NCI-H446 treated with DMSO at 0.1 percent for 48 hours (cell line): ENCODE measurements at regions not wholly inside any gene's neighbourhood (a gene's known extent, or its start where the extent isn't known, plus 50 kb on each side); places are given as distances from the start of the nearest gene placed in this dataset.

Experiments used
- DNase-seq: peaks from one replicate; lab custom pipeline; 2025; lab: John Stamatoyannopoulos, UW

DNA sequence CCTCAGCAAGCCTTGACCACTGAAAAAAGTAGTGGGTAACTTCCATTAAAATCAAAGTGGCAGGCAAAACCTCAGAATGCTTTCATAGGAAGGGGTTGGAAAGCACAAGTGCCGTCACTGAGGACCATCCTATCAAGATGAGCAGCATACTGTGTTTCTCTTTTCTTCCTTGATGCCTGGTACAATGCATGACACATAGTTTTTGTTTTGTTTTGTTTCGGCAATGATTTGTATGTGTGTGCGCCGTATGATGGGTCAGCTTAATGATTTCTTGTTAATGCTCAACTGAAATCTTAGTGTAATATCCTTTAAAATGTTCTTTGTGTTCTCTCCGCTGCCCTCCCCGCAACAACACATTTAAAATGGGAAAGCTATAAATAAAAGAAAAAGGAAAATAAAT is 476.4 kb upstream of the KCNMB2 start:
- no peak for DNase-seq

- DNase-seq, result peak; percentile 9
These were observed 475.8 kb upstream of the KCNMB2 start for GRCh38 chr3:178060407-178060806.

GRCh38 chr3:178062126-178062525 is 474.1 kb upstream of the KCNMB2 start:
- no peak for DNase-seq

DNA sequence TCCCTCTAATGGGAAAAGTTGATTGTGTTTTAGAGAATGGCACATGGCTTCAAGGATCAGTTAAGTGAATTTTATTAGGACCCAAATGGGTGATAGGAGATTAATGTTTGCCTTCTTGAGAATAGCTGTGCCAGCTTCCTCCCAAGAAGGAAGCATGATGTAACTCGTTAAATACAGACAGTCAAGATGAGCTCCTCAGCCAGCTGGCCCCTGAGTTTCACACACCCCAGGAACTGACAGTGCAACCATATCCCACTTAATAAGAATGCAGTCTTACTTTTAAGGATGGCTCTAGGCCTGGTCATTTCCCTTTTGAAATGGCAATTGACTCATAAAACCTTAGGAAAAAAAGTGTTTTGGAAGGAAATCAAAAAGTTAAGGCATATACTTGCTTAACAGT is 472.8 kb upstream of the KCNMB2 start:
- no peak for DNase-seq

DNA sequence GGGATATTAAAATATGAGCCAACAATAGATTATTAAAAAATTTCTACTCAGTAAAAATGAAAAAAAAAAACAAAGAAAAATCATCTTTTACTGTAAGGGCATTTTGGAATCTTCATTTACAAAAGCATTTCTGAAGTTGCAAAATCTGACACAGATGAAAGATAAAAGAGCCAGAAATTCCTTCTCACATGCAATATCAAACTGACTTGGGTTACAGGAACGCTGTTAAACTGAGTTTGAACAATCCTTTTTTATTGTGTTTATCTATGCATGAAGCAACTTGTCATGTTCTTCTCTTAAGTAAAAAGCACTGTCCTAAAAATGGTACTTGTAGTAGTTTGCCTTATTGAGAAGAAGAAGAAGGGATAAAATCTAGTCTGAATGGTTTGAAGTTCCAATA is 468.5 kb upstream of the KCNMB2 start:
- no peak for DNase-seq

DNA sequence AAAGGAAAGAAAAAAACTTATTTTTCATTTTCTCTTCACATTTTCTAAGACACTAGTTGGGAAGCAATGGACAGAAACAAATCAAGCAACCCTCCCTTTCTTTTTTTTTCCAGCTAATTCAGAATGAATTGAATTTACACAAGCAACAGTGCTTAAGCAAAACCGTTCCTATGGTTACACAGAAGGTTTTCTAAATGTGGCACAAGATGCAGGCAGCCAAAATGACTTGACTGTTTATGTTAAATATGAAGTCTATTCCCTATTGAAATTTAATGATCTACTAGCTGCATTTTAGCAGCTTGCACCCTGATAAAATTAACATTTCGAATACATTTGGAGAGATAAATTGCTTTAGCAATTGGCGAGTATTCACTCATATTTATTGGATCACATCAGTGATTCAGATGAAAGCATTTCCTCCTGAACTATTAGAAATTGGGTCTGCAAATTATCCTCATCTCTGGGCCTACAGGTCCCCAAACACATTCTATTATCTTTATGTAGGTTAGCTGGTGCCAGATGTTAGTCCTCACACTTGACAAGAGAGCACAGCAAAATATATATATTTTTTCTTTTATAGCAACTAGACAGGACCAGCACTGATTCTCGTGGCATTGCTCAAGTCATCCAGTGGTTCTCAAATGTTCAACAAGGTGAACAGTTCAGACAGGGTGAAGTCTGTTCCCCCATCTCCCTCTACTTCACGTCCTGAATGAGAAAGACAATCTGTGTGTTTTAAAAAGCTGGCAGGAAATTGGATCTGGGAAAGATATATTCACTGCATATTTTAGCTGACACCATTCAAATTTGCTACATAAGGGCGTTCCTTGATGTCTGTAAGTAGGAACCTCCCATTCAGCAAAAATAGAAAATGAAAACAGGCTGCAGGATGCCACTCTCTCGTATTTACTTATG is 463.6 kb upstream of the KCNMB2 start:
- peak; percentile 53 for DNase-seq

- no peak for DNase-seq
These were observed 462.9 kb upstream of the KCNMB2 start for GRCh38 chr3:178073366-178073765.

DNA sequence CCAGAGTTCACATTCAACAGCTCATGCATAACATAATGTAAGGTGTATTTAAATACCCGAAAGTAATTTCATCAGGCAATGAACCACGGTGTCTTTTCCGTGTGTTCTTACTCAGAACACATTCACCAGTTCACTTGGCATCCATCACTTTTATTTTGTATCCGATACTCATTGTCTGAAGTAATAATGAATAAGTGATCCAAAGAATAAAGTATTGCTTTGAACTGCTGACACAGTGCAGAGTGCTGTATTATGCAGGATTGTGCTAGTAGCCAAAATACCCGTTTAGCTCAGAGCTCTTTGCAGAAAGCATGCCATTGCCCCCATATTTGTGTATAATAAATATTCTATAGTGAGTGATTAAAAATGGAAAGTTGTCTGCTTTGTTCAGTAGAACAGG is 460.9 kb upstream of the KCNMB2 start:
- DNase-seq, result no peak

- DNase-seq, result no peak
These were observed 457.3 kb upstream of the KCNMB2 start for GRCh38 chr3:178078953-178079352.

- DNase-seq, result no peak
These were observed 456.3 kb upstream of the KCNMB2 start for GRCh38 chr3:178079966-178080365.

- DNase-seq, result no peak
These were observed 453.8 kb upstream of the KCNMB2 start for GRCh38 chr3:178082326-178082906.

DNA sequence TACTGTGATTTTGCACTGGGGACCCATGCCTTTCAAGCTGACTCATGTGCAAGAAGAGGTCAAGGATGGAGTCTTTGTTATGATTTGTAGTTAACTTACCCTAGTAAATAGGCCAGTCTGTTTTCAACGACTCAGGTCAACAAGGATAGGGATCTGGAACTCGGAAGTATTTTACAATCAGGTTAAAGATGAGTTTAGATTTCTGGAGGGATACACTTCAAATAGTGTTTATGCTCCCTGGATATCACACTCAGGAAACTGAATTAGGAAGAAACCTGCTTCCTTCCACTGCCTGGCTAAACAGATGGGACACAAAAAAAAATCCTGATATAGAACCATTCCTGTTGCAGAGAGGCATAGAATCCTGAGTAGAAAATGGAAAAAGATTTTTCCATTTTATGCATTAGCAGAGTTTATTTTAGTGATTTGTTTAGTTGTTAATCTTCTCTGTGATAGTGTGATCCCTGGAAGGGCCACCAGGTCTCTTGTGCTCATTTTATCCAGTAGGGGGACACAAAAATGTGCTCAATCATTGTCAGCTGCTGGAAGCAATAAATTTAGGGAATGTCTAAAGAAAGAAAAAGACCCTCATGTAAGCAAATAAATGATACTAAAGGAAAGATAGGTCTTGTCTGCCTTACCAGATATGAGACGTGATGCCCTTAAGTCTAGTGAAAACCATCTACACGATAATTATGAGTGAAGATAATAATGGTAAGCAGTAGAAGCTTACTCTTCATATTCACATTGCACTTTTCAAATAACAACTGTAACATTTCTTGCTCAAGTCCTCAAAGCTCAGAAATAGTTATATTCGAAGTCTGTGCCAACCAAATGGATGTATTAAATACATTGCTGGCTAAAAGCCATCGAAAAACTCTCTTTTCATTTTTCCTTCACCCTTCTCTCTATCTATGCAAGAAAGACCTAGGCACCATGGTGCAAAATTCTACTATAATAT is 452.1 kb upstream of the KCNMB2 start:
- DNase-seq, result peak; percentile 78

DNA sequence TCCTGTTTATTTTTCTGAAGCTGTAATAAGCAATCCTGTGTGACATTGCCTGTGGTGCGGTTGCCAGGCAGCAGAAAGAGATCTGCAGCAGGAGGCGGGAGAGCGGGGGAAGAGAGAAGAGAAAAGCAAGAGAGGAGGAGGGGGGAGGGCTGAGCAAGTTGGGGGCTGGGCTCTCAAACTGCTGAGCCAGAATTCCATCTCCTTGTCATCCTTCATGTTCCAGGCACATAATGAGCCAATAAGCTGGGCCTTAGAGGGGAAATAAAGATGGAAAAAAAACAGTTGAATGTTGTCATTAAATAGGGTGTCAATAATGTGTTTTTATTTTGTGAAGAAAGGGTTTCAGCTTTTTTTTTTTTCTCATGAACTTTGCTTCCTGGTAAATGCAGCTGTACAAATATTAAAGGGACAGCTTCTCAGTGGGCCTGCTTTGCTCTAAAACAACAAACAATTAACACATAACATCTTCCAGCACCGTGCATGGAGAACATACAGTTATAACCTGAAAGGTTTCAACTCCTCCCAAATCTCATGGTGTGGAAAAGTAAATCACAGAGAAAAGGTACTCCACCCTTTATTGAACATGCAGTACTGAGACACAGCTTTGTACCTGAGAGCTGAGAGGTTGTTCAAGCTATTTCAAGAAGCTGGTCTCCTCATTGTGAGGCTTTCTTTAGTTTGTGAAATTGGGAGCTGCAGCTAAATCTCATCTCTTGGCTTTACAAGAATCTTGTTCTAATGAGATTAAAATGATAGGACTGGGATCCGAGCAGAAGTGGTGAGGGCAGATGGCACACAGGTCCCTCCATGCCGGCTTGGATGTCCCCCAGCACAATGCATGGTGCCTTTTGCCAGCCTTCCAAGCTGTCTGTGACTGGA is 451.1 kb upstream of the KCNMB2 start:
- DNase-seq, result peak; percentile 91

- DNase-seq, result no peak
These were observed 450.5 kb upstream of the KCNMB2 start for GRCh38 chr3:178085817-178086123.

GRCh38 chr3:178086144-178086825 is 450.0 kb upstream of the KCNMB2 start:
- no peak for DNase-seq

DNA sequence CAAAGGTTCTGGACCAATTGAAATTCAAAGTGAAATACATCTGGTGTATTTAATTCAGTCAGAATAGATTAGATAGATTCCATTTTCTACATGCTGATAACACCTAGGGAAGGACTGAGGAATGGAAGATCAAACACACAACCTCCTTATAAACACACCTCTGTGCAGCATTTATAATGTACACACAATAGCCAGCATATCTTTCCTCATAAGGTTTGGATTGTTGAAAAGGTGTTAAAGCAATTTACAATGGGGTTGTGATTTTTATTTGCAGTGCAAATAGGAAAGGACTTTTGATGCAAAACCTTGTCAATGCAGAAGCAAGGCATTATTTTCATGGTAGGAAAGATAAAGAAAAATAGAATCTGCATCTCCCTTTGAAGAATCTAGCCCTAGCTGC is 448.9 kb upstream of the KCNMB2 start:
- DNase-seq, result no peak

DNA sequence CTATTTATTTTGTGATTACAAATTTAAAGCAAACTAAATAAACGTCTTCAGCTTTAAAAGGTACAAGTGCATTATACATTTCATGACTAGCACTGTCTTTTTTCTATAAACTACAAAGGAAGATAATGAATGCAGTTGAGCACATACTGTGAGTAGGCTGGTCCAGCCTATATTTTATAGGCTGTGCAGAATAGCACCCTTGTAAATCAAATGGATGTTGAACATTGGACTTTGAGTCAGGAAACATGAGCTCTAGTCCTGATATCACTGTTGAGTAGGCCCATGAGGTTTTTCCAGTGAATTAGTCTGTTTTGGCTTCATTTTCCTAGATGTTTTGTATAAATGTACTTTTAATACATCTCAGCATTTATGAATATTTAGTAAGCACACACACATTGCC is 447.3 kb upstream of the KCNMB2 start:
- DNase-seq, result no peak

GRCh38 chr3:178090899-178091298 is 445.3 kb upstream of the KCNMB2 start:
- no peak for DNase-seq

GRCh38 chr3:178095522-178095921 is 440.7 kb upstream of the KCNMB2 start:
- DNase-seq, result no peak

DNA sequence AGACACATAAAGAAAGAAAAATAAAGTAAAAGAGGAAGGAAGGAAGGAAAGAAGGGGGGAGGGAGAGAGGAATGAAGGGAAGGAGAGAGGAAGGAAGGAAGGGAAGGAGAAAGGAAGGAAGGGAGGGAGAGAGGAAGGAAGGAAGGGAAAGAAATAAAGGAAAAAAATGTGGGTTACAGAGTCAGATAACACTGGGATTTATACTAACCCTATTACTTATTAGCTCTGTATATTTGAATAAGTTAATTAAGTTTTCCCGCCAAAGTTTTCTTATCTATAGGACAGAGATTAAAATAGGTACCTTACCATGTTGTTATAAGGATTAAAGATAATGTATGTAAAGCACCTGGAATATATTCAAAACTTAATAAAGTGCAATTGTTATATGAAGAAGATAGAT is 439.3 kb upstream of the KCNMB2 start:
- DNase-seq, result no peak

DNA sequence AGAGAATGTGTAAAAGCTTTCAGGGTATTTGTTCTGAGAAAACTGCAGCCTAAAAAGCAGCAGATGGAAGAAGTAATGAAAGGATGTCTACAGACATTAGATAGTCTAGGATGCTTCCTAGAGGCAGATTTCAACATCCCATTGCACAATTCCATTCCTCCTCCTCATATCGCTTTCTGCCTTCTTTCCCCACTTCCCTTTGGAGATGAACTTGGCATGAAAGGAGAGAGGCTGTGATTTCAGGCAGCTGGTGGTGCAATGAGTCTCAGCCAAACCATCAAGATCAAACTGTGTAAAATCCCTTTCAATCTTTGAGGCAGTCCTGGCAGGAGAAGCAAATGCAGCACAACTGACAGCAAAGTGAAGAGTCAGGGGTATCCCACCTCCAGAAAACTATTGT is 438.7 kb upstream of the KCNMB2 start:
- peak; percentile 70 for DNase-seq
